ENCODE measurements at regions not wholly inside any gene's neighbourhood (a gene's known extent, or its start where the extent isn't known, plus 50 kb on each side); places are given as distances from the start of the nearest gene placed in this dataset.

GRCh38 chr13:109626386-109627171, 159.8 kb downstream of the IRS2 start:
- TF ChIP-seq CTCF (IDR thresholded peaks at IDR 0.05; ENCODE audit: insufficient read depth, low read depth, low read length) (no peak), EZH2 (IDR thresholded peaks at IDR 0.05; ENCODE audit: insufficient read depth, low read length) (no peak)
